SU-DHL-6 (cell line): ENCODE measurements at regions not wholly inside any gene's neighbourhood (a gene's known extent, or its start where the extent isn't known, plus 50 kb on each side); places are given as distances from the start of the nearest gene placed in this dataset.

Experiments used
- H2AFZ ChIP-seq: fragments of 200-600 bp; sonication (generic); 2 replicates; pipeline ENCODE4 v1.6.1; 2014; ENCODE audit warnings: low read depth, mild to moderate bottlenecking, moderate library complexity, mixed read lengths, antibody characterized with exemption, low read length; ENCODE audit not compliant: severe bottlenecking
- H3F3A ChIP-seq: fragments of 200-600 bp; shearing (Covaris generic); 2 replicates; pipeline ENCODE4 v1.6.0; 2016; ENCODE audit warnings: antibody characterized with exemption, mild to moderate bottlenecking; ENCODE audit not compliant: insufficient read depth
- H3K27ac ChIP-seq: fragments of 200-600 bp; sonication (generic); 2 replicates; pipeline ENCODE4 v1.5.1; 2016; ENCODE audit warnings: low read depth, mild to moderate bottlenecking, low read length, moderate library complexity, mixed read lengths
- H3K27me3 ChIP-seq: fragments of 200-600 bp; sonication (generic), shearing (Covaris generic); 2 replicates; pipeline ENCODE4 v1.6.0; 2014; ENCODE audit warnings: mild to moderate bottlenecking, low read length
- H3K36me3 ChIP-seq: fragments of 200-600 bp; sonication (generic); 2 replicates; pipeline ENCODE4 v1.6.1; 2014; ENCODE audit warnings: mild to moderate bottlenecking, low read length, mixed read lengths
- H3K4me2 ChIP-seq: fragments of 300-600, 200-600 bp; shearing (Covaris generic), sonication (generic); 2 replicates; pipeline ENCODE4 v1.6.0; 2014; ENCODE audit warnings: low read length, low read depth, mild to moderate bottlenecking; ENCODE audit not compliant: poor library complexity, severe bottlenecking
- H3K4me3 ChIP-seq: fragments of 200-600 bp; sonication (generic); 2 replicates; pipeline ENCODE4 v1.5.1; 2014; ENCODE audit warnings: antibody characterized with exemption, low read length, mild to moderate bottlenecking, mixed read lengths; ENCODE audit not compliant: insufficient read depth, poor library complexity, severe bottlenecking
- H3K79me2 ChIP-seq: fragments of 200-600 bp; sonication (generic); 2 replicates; pipeline ENCODE4 v1.6.1; 2014; ENCODE audit warnings: mild to moderate bottlenecking, low read length, moderate library complexity; ENCODE audit not compliant: insufficient read depth
- H3K9ac ChIP-seq: fragments of 200-600 bp; sonication (generic); 2 replicates; pipeline ENCODE4 v1.7.0; 2014; ENCODE audit warnings: mild to moderate bottlenecking, low read length
- H3K9me2 ChIP-seq: fragments of 200-600 bp; sonication (generic); replicated peaks from 2 replicates; pipeline ENCODE4 v1.6.1; 2014; ENCODE audit warnings: low read length; ENCODE audit not compliant: insufficient read depth
- H3K9me3 ChIP-seq: fragments of 200-600 bp; sonication (generic); 2 replicates; pipeline ENCODE4 v1.6.1; 2014; ENCODE audit warnings: low read length, mixed read lengths; ENCODE audit not compliant: insufficient read depth
- H4K20me1 ChIP-seq: fragments of 200-600 bp; sonication (generic); 2 replicates; pipeline ENCODE4 v1.6.1; 2014; ENCODE audit warnings: low read depth, mild to moderate bottlenecking, antibody characterized with exemption, low read length, moderate library complexity, mixed read lengths
- CTCF ChIP-seq: fragments of 200-600 bp; sonication (generic); IDR thresholded peaks from one replicate; pipeline ENCODE4 v1.5.1; 2017; ENCODE audit warnings: antibody characterized with exemption, mild to moderate bottlenecking, low read length, moderate library complexity; ENCODE audit not compliant: insufficient read depth, poor library complexity, severe bottlenecking
- EZH2phosphoT487 ChIP-seq: fragments of 200-600 bp; sonication (generic), shearing (Covaris generic); conservative IDR thresholded peaks from 2 replicates; pipeline ENCODE4 v1.6.1; 2018; ENCODE audit warnings: mild to moderate bottlenecking, antibody characterized with exemption, low read length, moderate library complexity, mixed read lengths

GRCh38 chr1:200262326-200262965 lies 147.4 kb downstream of the ZNF281 start:
- Histone ChIP-seq H3K27me3 (no peaks in the 10 kb centered on the region), H3K27ac (no peak overlapping the region), H3K79me2 (no peaks in the 10 kb centered on the region), H3K4me2 (no peak overlapping the region), H2AFZ (no peak overlapping the region), H3F3A (no peaks in the 10 kb centered on the region), H3K9ac (no peak overlapping the region), H3K9me3 (no peaks in the 10 kb centered on the region), H4K20me1 (no peaks in the 10 kb centered on the region), H3K4me3 (no peak overlapping the region), H3K36me3 (no peaks in the 10 kb centered on the region), H3K9me2 (no peaks in the 10 kb centered on the region; the same call in 1 of the 2 replicates)
- TF ChIP-seq CTCF: peak; percentile 21
- TF ChIP-seq EZH2phosphoT487: no peak

GRCh38 chr1:200260597-200261335 lies 149.1 kb downstream of the ZNF281 start:
- Histone ChIP-seq H4K20me1 (no peaks in the 10 kb centered on the region), H2AFZ (no peak overlapping the region), H3K79me2 (no peaks in the 10 kb centered on the region), H3K27ac (no peak overlapping the region), H3F3A (no peaks in the 10 kb centered on the region), H3K9ac (no peak overlapping the region), H3K9me2 (no peaks in the 10 kb centered on the region), H3K4me3 (no peak overlapping the region), H3K36me3 (no peaks in the 10 kb centered on the region), H3K9me3 (no peaks in the 10 kb centered on the region), H3K4me2 (no peak overlapping the region), H3K27me3 (no peaks in the 10 kb centered on the region)
- TF ChIP-seq CTCF: no peak
- no peak for TF ChIP-seq EZH2phosphoT487

GRCh38 chr1:200258447-200259375 lies 151.1 kb downstream of the ZNF281 start:
- no peaks in the 10 kb centered on the region for H3K27me3 ChIP-seq
- no peaks in the 10 kb centered on the region for H3F3A ChIP-seq
- no peak overlapping the region for H3K4me3 ChIP-seq
- no peaks in the 10 kb centered on the region for H3K9me3 ChIP-seq
- no peak overlapping the region for H3K4me2 ChIP-seq
- H3K36me3 ChIP-seq: no peaks in the 10 kb centered on the region
- H4K20me1 ChIP-seq: no peaks in the 10 kb centered on the region
- no peak overlapping the region for H3K27ac ChIP-seq
- no peak overlapping the region for H3K9ac ChIP-seq
- TF ChIP-seq CTCF (peak; percentile 48), EZH2phosphoT487 (no peak)
- no peak overlapping the region for H2AFZ ChIP-seq
- no peaks in the 10 kb centered on the region for H3K9me2 ChIP-seq
- H3K79me2 ChIP-seq: no peaks in the 10 kb centered on the region
